ENCODE measurements at regions not wholly inside any gene's neighbourhood (a gene's known extent, or its start where the extent isn't known, plus 50 kb on each side); places are given as distances from the start of the nearest gene placed in this dataset.

DNA sequence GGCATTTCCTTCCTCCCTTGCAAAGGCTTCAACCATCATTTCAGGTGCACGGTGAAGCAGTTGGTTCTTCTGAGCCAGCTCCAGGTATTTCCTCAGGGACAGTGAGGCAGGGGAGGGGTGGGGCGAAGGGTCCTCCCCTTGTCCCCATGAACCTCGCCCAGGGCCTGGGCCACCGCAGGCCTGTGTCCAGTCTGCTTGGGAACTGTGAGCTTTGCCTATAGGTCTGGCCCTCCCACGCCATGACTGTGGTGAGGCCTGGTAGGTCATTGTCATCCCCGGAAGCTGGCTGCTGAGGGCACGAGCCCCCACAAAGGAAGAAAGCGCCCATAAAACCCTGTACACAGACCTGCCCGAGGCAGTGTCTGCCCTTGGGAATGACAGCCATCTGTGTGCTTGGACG, 134.3 kb downstream of the ACKR3 start:
- DNase-seq (ENCODE audit: low read depth) = no peak
- in situ Hi-C loops (cut with HindIII; ENCODE audit: low pct_unique_long_range_greater_than_20kb, low sequenced_read_pairs) = no loop called here

DNA sequence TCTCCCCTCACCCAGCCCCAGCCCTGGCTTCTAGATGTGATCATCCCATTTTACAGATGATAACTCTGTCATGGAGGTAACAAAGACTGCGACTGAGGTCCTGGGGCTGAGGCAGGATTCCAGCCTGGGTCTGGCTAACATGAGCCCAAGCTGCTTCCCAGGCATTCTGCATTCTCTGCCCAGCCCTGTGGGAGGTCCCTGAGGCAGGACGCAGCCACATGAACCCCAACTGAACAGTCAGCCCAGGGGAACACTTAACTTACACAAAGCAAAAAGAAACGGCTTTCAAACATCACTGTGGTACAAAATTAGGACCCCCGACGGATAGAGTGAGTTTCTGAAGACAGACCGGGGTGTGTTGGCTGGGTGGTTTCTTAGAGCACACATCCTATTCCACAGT, 135.3 kb downstream of the ACKR3 start:
- DNase-seq (ENCODE audit: low read depth) = no peak
- in situ Hi-C loops (cut with HindIII; ENCODE audit: low pct_unique_long_range_greater_than_20kb, low sequenced_read_pairs) = no loop called here

DNA sequence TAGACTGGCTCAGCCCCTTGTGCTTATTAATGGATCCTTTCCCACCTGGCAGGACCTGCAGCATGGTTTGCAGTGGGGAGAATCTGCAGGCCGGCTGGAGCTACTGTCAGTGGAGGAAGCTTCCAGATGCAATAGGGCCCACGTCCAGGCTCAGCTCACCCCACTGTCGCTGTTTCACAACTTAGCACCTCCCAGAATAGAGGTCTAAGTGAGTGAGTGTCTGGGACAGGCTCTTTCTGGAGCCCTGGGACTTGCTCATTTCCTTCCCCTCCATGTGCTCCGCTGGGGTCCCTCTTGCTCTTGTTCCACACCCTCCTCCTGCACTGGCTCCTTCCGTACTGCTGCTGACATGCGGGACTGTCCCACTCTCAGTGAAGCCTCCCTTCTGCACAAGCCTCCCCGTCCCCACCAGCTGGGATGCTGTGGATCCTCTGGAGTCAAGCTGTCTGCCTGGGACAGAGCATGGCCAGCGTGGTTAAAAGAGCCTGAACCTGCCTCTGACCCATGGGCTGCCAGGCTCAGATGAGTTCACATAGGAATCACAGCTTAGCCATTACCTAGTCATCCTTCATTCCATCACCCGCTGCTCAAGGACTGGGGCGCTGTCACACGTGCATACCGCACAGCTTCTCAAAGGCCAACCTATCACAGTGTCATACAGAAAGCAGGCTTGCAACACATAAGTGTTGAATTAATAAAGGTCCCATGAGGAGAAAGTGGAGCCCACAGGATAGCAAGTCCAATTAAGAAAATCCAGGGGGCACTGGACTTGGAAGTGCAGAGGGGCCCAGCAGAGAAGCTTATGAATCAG, 135.9 kb downstream of the ACKR3 start:
- no peak for DNase-seq (ENCODE audit: low read depth)
- in situ Hi-C loops (cut with HindIII; ENCODE audit: low pct_unique_long_range_greater_than_20kb, low sequenced_read_pairs) = no loop called here

DNA sequence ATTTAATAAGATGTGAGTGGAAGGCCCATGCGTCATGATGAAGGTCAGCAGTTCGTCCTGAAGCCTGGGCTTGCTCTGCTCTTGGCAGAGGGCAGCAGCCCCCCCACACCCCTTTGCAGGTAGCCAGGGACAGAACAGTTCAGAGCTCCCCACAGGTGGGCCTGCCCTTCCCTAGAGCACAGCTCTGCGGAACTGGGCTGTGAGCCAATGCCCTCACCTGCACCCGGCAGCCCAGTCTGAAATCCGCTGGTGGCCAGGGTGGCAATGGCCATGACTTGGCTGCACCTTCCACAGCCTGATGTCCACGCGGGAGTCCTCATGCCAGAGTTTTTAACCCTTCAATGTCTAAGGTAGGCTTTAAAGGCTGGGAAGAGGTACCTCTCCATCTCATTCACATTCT, 136.7 kb downstream of the ACKR3 start:
- DNase-seq (ENCODE audit: low read depth) = no peak
- in situ Hi-C loops (cut with HindIII; ENCODE audit: low pct_unique_long_range_greater_than_20kb, low sequenced_read_pairs) = no loop called here

DNA sequence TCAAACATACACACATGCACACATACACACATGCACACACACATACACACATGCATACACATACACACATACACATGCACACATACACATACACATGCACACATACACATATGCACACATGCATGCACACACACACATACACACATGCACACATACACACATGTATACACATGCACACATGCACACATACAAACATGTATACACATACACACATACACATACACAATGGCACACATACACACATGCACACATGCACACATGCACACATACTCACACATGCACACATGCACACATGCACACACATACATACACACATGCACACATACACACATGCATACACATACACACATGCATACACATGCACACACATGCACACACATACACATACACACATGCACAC, 137.2 kb downstream of the ACKR3 start:
- no peak for DNase-seq (ENCODE audit: low read depth)
- in situ Hi-C loops (cut with HindIII; ENCODE audit: low pct_unique_long_range_greater_than_20kb, low sequenced_read_pairs) = no loop called here

DNA sequence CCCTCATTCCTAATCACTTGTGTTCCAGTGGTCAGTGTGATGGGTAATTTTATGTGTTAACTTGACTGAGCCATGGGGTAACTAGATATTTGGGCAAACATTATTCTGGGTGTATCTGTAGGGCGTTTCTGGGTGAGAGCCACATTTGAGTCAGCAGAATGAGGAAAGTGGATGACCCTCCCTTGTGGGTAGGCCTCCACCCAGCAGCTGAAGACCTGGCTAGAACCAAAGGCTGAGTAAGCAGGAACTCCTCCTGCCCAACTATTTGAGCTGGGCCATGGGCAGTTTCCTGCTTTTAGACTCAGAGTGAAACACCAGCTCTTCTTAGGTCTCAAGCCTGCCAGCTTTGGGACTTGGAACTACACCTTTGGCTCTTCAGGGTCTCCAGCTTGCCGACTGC, 141.8 kb downstream of the ACKR3 start:
- no peak for DNase-seq (ENCODE audit: low read depth)
- in situ Hi-C loops (cut with HindIII; ENCODE audit: low pct_unique_long_range_greater_than_20kb, low sequenced_read_pairs) = no loop called here

DNA sequence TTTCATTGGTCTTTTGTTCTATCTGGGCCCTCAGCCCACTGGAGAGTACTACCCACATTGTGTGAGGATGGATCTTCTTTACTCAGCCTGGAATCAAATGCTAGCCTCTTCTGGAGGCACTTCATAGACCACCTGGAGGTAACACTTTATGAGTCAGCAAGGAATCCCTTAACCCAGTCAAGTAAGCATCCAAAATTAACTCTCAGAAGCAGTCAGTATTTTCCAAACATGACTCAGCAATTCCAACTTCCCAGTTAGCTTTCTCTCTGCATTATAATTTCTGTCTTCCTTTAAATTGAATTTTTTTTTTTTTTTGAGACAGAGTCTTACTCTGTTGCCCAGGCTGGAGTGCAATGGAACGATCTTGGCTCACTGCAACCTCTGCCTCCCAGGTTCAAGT, 142.7 kb downstream of the ACKR3 start:
- in situ Hi-C loops (cut with HindIII; ENCODE audit: low pct_unique_long_range_greater_than_20kb, low sequenced_read_pairs) = no loop called here
- DNase-seq (ENCODE audit: low read depth) = peak; percentile 23

DNA sequence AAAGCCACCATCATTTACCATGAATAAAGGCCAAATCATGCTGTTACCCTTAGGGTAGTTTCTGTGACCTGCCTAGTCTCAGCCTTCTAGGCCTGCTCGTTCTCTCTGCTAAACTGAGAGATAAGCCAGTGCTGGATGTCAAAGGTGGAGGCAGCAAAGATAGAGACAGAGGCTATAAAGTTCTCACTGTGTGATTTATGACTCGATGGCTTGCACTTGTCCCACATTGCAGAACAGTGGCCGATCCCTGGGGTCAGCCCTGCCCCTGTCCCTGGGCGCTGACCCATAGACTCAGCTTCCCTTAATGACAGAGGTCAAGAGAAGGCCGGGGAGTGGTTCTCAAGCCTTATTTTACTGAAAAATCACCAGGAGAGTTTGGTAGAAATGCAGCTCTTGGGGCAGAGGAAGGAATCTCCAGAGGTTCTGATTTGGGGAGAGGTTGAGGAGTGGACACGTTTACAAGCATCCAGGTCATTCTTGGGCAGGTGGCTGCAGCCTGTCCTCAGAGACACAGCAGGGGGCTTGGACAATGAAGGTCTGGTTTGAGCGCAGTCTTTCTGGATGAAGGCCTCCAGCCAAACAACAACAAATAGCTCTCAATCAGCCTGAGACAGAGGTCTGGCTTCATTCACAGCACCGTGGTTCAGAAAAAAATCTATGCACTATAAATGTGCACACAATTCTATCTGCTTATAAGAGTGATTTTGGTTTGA, 143.5 kb downstream of the ACKR3 start:
- in situ Hi-C loops (cut with HindIII; ENCODE audit: low pct_unique_long_range_greater_than_20kb, low sequenced_read_pairs) = no loop called here
- DNase-seq (ENCODE audit: low read depth) = peak; percentile 53

DNA sequence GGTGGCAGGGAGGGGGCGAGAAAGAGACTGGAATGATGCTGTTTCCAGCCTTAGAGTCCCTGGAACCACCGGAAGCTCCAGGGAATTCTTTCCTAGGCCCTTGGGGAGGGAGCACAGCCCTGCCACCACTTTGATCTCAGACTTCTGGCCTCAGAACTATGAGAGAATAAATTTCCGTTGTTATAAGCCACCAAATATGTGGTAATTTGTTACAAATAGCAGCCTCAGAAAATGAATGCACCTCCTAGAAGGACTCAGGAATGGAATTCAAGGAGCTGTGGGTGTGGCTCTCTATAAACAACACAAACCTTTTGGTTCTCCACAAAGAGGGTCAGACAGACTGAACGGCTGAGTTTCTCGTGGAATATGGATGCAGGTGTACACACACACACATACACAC, 144.5 kb downstream of the ACKR3 start:
- DNase-seq (ENCODE audit: low read depth) = peak; percentile 23
- in situ Hi-C loops (cut with HindIII; ENCODE audit: low pct_unique_long_range_greater_than_20kb, low sequenced_read_pairs) = no loop called here

DNA sequence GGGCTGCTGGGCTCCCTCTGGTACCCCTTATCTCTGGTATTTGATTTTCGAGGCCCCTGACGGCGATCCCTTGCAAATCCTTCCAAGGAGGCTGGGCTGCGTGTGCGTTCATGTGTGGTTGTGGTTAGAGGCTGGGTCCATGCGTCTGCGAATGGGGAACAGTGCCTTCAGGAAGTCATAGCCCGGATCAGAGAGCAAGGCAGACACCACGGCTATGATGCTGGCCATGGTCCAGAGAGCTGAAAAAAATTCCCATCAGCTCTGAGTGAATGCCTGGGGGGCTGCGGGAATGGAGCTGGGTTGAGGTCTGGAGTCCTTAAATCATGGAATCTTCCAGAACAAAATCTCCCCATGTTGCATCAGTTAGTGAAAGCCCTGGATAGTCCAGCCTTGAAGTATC, 145.5 kb downstream of the ACKR3 start:
- in situ Hi-C loops (cut with HindIII; ENCODE audit: low pct_unique_long_range_greater_than_20kb, low sequenced_read_pairs) = no loop called here
- DNase-seq (ENCODE audit: low read depth) = peak; percentile 39

DNA sequence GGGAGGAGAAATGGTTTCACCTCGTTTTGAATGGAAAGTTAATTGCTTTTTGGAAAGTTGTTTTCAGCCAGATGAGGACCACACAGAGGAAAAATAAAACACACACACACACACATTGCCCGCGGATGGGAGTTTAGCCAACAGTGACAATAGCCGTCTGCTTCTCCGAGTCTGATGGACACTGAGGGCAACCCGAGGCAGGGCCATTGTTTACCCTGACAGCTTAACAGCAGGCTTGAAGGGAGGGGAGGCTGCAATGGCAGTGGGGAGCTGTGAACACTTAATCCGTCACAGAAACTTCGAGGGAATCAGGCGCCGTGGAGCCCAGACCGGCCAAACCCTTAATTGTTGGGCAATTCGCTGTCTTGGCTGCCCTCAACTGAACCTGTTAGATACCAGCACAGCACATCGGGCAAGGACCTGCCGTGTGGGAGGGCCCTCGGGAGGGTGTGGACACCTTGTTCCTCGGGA, 145.9 kb downstream of the ACKR3 start:
- peak; percentile 4 for DNase-seq (ENCODE audit: low read depth)
- in situ Hi-C loops (cut with HindIII; ENCODE audit: low pct_unique_long_range_greater_than_20kb, low sequenced_read_pairs) = no loop called here

DNA sequence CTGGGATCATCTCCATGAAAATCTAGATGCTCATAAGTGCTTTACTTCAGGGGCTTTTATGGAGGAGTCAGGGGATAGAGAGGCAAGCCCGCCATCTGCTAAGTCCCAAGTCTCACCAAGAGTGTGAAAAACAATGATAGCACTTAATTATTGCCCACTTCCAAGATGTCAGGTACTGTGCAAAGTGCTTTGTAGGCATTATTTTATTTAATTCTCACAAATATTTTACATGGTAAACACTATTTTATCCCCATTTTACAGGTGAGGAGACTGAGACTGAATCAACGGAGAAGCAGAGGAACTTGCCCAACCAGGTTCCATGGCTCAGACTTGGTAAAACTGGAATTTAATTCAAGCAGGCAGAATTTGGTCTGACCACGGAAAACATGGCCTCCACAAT, 147.5 kb downstream of the ACKR3 start:
- in situ Hi-C loops (cut with HindIII; ENCODE audit: low pct_unique_long_range_greater_than_20kb, low sequenced_read_pairs) = no loop called here
- DNase-seq (ENCODE audit: low read depth) = no peak

DNA sequence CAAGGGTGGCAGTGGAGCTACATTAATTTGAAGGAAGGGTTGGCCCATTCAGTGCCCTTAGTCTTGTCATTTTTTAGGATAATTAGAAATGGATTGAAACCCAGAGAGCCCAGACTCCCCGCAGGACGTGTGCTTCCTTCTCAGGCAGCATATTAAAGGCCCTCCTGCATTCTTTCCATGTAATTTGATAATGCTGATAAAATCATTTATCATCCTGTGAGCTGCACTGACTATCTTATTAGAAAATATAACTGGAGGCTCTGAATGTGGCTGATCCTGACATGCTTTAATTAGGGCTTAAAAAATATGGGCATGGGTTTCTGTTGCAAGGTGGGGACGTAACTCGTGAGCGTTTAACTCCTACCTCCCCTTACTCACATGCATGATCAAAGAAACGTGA, 148.1 kb downstream of the ACKR3 start:
- DNase-seq (ENCODE audit: low read depth) = no peak
- in situ Hi-C loops (cut with HindIII; ENCODE audit: low pct_unique_long_range_greater_than_20kb, low sequenced_read_pairs) = no loop called here

DNA sequence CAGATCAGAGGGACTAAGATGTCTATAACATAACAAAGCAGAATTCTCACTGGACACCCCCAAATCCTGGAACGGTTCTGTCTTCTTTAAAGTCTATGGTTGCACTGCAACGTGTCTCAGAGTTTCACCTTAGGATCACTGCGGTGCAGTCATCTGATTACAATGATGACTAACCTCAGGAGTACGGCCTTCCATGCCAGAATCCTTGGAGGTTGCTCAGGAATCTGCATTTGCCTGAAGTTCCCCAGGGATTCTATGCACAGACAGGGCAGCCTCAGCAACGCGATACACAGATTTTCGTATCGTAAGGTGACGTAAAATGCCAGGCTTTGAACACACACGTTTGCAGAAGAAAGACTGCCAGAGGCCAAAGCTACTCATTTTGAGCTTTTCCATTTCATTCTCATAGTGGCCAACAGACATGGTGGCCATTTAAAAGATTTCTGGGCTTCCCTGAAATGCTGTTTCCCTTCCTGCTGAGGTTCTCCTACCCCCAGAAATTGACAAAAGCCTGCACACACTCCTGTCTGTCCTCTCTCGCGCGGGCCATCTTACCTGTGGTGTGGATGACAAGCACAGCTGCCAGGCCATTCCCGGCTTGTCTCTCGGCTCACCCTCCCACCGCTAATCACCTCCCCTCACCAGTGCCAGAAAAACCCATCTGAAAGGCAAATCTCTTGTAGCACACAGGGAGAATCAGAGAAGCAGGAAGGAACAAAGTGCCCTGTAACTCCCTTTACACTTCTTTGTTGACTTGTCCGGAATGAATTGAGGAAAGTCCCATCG, 148.8 kb downstream of the ACKR3 start:
- DNase-seq (ENCODE audit: low read depth) = no peak
- in situ Hi-C loops (cut with HindIII; ENCODE audit: low pct_unique_long_range_greater_than_20kb, low sequenced_read_pairs) = no loop called here

DNA sequence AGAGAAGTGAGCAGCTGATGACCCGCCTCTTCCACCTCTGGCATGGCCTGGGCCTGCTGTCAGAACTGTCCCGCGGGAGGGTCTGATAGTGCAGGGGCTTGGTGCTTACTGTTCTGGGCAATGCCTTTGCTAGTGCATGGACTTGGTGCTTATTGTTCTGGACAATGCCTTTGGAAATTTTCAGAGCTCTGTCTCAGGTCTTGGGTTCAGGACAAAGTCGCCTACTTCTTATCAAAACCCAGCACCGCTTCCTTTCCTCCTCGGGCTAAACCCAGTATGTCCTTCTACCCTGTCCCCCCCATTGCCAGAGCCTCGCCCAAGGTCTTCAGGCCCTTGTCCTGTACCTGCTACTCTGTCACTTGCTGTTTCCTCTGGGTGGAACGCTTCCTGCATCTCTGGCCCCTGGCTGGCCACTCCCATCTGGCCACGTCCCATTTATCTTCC, 149.6 kb downstream of the ACKR3 start:
- no peak for DNase-seq (ENCODE audit: low read depth)
- in situ Hi-C loops (cut with HindIII; ENCODE audit: low pct_unique_long_range_greater_than_20kb, low sequenced_read_pairs) = no loop called here

DNA sequence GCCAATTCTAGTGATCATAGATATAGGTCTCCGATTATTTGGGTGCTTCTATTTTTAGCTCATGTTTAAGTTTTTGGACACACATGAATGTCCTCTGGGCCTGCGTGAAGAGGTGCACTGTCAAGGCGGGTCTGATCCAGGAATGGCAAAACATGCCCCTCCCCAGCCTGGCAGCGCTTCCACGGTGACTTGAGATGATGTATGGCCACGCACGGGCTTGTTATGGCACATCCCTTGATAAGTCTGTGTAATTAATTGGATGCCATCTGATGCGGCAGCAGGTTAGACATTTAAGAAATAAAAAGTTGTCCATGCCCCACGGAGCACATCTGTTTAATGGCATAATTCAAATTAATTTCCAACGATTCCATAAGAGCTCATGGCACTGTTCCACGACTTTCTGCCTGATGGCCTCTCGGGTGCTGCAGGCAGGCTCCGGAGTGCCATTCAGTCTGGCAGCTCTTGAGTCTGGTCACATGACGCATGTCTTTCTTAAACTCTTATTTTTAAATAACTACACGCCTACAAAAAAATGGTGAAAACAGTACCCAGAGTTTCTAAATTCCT, 151.4 kb downstream of the ACKR3 start:
- in situ Hi-C loops (cut with HindIII; ENCODE audit: low pct_unique_long_range_greater_than_20kb, low sequenced_read_pairs) = no loop called here

DNA sequence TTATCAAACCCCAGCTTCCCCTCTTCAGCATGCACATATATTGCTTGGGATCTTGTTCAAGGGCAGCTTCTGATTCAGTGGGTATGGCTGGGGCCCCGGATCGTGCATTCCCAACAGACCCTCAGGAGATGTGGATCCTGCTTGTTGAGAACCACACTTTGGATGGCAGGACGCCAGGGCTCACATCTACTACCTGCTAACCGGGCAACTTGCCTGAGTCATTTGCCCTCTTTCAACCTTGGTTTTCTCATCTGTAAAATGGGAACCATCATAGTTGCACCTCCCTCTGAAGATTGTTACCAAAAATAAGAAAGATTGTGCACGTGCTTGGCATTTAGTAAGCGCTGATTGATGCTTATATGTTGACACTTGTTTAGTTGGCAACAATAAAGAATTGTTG, 154.6 kb downstream of the ACKR3 start:
- DNase-seq (ENCODE audit: low read depth) = no peak

More for the DNA sequence above, 151.4 kb downstream of the ACKR3 start:
- DNase-seq (ENCODE audit: low read depth) = no peak

DNA sequence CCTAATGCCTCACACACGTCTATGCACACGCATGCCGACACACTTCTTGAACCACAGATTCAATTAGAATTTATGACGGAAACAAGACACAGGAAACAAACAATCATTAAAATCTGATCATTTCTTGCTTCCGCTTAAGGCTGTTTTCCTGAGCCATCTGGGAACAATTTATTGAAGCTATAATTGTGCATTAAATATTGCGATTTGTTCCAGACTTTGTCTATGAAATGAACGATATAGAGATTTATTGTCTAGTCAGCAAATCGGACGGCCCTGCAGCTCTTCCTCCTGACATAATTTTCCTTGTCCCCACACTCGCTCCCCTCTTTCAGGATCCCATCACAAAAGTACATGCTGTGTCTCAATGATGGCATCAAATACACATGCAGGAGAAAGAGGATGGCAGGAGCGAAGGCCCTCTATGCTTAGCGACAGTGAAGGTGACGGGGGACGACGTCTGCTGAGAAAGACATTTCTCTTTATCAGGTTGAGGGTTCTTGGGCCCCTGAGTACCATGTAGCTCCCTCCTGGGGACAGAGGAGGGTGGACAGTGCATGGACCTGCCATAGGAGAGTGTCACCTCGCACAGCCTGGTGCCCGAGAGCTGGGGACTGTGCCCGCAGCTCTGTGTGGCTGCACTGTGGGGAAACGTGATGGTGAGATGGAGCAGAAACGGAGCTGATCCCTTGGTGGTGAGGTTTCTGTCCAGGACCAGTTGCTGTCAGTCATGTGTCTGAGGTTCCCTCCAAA, 157.3 kb downstream of the ACKR3 start:
- DNase-seq (ENCODE audit: low read depth) = no peak
- in situ Hi-C loops (cut with HindIII; ENCODE audit: low pct_unique_long_range_greater_than_20kb, low sequenced_read_pairs) = no loop called here

More for the DNA sequence above, 154.6 kb downstream of the ACKR3 start:
- in situ Hi-C loops (cut with HindIII; ENCODE audit: low pct_unique_long_range_greater_than_20kb, low sequenced_read_pairs) = no loop called here

Data from Caki2 (cell line).